HG02885 (cell line): ENCODE measurements at regions not wholly inside any gene's neighbourhood (a gene's known extent, or its start where the extent isn't known, plus 50 kb on each side); places are given as distances from the start of the nearest gene placed in this dataset.
"Not testable (repeated sequence)": the region's sequence is repeated elsewhere in the genome, so short reads cannot be mapped to it uniquely, and the experiment has no call there.

Experiments
- ATAC-seq: cut with Tn5 transposase; IDR thresholded peaks from one replicate; pipeline ENCODE4 v1.9.1; 2021; ENCODE audit warnings: mild to moderate bottlenecking; ENCODE audit not compliant: unreplicated experiment, poor library complexity

DNA sequence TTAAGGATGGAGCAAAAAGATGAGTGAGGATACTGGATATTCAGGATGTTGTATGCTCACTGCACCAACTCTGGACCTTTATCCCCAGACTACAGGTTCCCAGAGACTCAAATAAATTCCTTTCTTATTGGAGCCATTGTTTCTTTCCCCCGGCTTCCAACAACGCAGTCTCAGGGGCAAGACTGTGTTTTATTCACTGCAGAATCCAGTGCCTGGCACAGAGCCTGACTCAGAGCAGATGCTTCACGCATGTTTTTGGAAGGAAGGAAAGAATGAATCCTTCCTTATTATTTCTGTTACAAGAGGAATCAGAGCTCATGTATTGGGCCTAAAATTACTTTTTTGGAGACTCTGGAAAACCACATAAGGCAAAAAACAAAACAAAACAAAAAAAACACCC, 96.0 kb upstream of the VGLL4 start:
- ATAC-seq, result no peak

DNA sequence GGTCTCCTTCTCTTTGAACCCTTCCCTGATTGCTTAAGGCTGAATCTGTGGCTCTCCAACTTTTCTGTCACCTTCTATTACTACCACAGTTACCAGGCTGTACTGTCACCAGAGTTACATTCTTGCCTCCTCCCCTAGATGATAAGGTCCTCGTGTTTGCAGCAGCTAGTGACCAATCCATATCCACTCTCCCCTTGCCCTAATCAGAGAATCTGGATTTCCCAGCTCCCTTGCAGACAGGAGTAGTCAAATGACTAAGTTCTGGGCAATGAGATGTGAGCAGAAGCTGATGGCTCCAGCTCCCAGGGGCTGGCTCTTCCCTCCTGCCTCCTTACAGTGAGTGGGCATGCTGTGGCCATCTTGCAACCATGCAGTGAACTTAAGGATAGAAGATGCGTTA, 95.4 kb upstream of the VGLL4 start:
- ATAC-seq, result no peak

GRCh38 chr3:11737742-11738141, 94.0 kb upstream of the VGLL4 start:
- ATAC-seq, result no peak

- ATAC-seq, result no peak
These were observed 92.6 kb upstream of the VGLL4 start for GRCh38 chr3:11736136-11736833.

DNA sequence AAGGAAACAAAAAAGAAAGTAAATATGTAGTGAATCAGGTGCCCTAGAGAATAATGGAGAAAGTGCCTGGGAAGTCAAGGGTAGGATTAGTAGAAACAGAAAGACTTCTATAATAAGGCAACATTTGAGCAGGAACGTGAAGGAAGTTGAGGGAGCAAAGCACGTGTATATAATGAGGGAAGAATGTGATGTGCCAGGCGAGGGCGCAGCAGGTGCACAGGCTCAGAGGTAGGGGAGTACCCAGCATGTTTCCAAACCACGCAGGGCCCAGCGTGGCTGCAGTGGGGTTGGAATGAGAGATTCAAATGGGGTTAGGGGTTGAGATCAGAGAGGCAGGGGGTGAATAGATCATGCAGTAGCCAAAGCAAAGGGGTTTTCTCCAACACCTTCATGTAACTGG, 91.9 kb upstream of the VGLL4 start:
- no peak for ATAC-seq

- ATAC-seq, result not testable (repeated sequence)
These were observed 91.4 kb upstream of the VGLL4 start for GRCh38 chr3:11735111-11735510.

GRCh38 chr3:11733914-11734313, 90.2 kb upstream of the VGLL4 start:
- no peak for ATAC-seq

GRCh38 chr3:11727207-11727606, 83.5 kb upstream of the VGLL4 start:
- ATAC-seq, result no peak

- no peak for ATAC-seq
These were observed 82.4 kb upstream of the VGLL4 start for GRCh38 chr3:11726146-11726545.

DNA sequence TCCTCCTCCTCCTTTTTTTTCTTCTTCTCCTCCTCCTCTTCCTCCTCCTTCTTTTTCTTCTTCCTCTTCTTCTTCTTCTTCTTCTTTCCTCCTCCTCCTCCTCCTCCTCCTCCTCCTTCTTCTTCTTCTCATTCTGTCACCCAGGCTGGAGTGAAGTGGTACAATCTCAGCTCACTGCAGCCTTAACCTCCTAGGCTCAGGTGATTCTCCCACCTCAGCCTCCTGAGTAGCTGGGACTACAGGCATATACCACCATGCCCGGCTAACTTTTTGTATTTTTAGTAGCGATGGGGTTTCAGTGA, 81.6 kb upstream of the VGLL4 start:
- not testable (repeated sequence) for ATAC-seq

- ATAC-seq, result peak; percentile 60
These were observed 81.1 kb upstream of the VGLL4 start for GRCh38 chr3:11724615-11725339.

GRCh38 chr3:11721479-11721878, 77.8 kb upstream of the VGLL4 start:
- no peak for ATAC-seq

GRCh38 chr3:11720917-11721411, 77.2 kb upstream of the VGLL4 start:
- ATAC-seq, result no peak

DNA sequence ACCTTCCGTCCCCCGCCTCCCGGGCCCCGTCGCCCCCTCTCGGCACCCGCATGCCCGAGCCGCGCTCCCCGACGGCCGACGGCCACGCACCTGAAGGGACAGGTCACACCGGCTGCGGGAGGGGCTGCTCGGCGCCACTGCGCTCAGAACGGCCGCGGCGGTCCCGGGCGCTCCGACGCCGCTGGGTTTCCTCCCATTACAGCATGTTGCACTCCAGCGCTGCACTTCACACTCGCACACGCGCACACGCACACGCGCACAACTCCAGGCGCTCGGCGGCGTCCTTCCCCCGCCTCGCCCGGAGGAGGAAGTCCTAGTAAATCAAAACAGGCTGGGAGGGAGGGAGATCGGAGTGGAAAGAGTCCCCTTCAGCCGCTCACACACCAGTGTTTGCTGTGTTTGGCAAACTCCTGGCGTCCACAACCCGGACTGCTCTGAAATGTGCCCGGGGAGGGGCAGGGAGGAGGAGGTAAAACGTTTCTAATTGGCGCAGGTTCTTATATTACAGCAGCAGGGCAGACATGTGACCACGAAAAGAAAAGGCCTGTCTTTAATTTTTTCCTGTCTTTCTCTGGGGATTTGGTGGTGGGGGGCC, 76.7 kb upstream of the VGLL4 start:
- peak; percentile 40 for ATAC-seq

DNA sequence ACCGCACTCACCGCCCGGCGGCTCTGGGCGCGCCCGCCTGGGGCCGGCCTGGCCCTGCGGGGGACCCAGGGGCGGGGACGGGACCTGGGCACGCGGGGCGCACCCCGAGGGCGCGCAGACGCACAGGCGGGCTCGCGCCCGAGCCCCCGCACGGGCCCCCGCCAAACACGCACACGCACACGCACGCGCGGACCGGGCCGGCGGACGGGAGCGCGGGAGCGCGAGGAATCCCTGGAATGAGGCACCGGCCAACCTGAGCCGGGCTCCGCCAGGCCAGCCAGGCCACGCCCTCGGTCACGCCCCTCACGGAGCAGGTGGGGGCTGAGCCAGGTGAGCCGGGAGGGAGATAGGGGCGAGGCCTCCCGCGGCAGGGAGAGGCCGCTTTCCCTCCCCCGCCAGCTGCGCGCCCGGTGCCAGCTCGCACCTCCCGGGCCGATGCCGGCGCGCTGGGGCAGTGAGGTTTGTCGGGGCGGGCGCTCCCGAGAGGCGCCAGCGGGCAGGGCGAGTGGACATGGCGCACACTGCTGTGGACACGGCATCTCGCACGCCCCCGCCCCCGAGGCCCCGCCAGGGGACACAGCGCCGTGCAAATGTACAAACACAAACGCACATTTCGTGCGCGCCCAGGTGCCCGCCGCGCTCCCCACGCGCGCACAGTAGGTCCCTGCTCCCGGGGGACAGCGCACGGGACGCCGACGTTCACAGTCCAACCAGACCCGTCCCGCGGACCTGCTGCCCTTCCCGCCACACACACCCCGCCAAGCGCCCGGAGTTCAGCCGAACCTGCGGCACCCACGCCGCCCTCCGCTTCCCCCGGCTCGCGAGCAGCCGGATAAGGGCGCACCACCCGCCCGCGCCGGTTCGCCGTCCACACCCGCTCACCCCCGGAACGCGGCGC, 75.9 kb upstream of the VGLL4 start:
- peak; percentile 71 for ATAC-seq

- ATAC-seq, result peak; percentile 25
These were observed 75.1 kb upstream of the VGLL4 start for GRCh38 chr3:11718637-11719405.

GRCh38 chr3:11717768-11718636, 74.3 kb upstream of the VGLL4 start:
- ATAC-seq, result peak; percentile 26

GRCh38 chr3:11717301-11717700, 73.6 kb upstream of the VGLL4 start:
- no peak for ATAC-seq
